ENCODE measurements at regions not wholly inside any gene's neighbourhood (a gene's known extent, or its start where the extent isn't known, plus 50 kb on each side); places are given as distances from the start of the nearest gene placed in this dataset.
"Not testable (repeated sequence)": the region's sequence is repeated elsewhere in the genome, so short reads cannot be mapped to it uniquely, and the experiment has no call there.

- DNase-seq, result no peak
Measured at GRCh38 chr5:14054111-14054854, 88.9 kb upstream of the TRIO start.

DNA sequence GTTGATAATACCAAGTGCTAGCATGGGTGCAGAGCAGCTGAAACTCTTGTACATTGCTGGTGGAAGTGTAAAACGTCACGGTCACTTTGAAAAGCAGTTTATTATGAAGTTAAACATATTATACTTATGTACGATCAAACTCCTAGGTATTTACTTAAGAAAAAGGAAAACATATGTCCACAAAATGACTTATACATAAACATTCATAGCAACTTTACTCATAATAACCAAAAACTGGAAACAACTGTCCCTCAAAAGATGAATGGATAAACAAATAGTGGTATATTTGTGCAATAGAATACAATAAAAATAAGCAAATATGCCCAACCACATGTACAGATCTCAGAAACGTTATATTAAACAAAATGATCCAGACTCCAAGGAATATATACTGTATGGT lies 92.3 kb upstream of the TRIO start:
- DNase-seq, result no peak

DNA sequence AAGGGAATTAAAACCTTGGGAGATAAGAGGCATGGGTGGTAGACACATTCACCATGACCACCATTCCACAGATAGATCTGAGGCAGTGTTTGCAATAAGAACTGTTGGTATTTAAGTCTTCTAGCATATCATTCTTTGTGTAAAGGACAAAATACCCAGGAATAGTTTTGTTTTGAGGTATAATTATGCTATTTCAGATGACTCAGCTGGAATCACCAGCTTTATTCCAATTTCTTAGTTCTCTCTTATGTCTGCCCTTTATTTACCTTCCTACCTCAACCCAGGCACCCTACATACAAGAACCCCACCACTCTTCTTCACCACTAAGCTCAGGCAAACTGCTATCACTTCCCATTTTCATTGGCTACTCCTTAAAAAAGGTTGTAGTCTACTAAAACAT lies 94.7 kb upstream of the TRIO start:
- DNase-seq, result no peak

GRCh38 chr5:14041528-14042192 lies 97.2 kb upstream of the DNAH5 start:
- no peak for DNase-seq

GRCh38 chr5:14040542-14040941 lies 96.1 kb upstream of the DNAH5 start:
- no peak for DNase-seq

- no peak for DNase-seq
Measured at GRCh38 chr5:14039576-14039975, 95.1 kb upstream of the DNAH5 start.

DNA sequence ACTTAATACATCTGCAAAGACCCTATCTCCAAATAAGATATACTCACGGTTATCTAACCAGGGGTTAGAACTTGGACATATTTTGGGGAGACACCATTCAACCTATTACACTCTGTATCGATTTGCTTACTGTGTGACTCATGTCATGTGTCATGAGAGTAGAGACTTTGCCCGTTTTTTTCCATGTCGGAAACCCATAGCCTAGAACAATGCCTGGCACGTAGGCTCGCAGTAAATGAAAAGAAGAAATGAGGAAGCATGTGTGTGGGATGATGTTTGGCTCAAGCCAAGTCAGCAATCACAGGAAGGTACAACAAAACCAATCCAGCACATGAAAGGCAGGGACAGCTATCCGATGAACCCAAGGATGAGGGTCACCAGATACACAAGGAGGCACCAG lies 94.6 kb upstream of the DNAH5 start:
- no peak for DNase-seq

DNA sequence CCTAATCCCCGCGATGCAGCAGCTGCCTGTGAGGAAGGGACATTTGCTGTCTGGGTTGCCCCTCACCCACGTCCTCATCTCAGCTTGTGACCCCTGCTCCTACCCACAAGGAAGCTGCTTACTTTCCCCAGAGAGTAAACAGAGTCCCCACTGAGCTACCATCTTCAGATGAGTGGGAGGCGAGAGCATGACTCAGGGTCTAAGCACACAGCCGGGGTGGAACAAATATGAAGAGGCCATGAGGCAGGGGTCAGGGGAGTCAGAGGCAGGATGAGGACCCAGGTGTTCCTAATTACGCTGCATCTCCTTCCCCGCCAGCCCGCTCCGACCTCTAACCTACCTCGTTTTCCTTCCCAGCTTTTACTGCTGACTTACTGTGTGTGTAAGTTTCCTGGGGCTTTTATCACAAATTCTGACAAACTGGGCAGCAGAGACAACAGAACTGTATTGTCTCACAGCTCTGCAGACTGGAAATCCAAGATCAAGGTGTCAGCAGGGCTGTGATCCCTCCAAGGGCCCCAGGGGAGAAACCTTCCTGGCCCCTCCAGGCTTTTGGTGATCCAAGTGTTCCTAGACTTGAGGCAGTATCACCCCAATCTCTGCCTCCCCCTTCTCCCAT lies 94.0 kb upstream of the DNAH5 start:
- no peak for DNase-seq

GRCh38 chr5:14036947-14037346 lies 92.5 kb upstream of the DNAH5 start:
- no peak for DNase-seq

DNA sequence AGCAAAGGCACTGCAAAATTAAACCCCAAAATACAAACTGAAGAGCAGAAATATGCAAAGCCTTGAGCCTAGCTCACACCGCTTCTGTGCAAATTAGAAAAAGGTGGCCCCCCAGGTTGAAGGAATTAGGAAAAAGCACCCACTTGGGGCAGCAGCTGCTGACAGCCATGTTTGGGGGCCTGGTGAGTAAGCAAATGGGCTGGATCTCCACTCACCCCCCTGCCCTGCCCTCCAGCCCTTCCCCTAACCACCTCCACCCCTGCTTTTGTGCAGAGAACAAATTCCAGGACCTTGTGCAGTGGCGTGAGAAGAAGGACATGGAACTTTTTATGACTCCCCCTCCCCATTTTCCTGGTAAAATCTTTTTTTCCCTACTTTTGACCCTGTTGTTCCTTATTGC lies 92.0 kb upstream of the DNAH5 start:
- DNase-seq, result no peak

GRCh38 chr5:14035859-14036503 lies 91.5 kb upstream of the DNAH5 start:
- DNase-seq, result no peak

DNA sequence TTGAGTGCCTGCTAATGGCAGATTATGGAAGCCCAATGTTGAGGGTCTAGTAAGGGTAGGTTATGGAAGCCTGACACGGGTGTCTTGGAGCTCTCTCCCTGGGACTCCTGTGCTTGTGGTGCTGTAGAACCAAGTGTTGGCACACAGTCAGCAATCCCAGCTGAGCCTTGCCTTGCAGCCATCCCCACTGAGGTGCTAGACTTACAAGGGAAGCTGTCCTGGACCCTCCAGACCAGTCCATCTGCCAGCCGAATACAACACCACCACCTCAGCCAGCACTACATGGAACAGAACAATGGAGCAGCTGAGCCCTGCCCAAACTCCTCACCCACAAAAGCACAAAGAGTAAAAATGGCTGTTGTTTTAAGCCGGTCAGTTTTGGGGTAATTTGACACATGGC lies 90.5 kb upstream of the DNAH5 start:
- DNase-seq, result no peak

DNA sequence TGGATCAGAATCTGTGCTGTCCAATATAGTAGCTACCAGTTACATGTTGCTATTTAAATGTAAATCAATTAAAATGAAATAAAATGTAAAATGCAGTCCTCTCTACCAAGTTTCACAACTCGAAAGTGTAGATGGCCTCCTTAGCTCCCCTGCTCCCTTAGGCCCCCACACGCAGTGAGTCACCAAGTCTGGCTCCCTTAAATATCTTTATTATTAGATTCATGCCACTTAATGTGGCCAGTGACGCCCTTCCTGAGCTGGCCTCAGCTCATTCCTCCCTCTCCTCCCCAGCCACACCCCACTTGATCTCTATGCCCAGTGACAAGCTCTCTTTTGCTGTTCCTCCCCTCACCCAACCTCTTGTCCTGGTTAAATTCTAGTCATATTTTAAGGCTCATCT lies 88.4 kb upstream of the DNAH5 start:
- no peak for DNase-seq

DNA sequence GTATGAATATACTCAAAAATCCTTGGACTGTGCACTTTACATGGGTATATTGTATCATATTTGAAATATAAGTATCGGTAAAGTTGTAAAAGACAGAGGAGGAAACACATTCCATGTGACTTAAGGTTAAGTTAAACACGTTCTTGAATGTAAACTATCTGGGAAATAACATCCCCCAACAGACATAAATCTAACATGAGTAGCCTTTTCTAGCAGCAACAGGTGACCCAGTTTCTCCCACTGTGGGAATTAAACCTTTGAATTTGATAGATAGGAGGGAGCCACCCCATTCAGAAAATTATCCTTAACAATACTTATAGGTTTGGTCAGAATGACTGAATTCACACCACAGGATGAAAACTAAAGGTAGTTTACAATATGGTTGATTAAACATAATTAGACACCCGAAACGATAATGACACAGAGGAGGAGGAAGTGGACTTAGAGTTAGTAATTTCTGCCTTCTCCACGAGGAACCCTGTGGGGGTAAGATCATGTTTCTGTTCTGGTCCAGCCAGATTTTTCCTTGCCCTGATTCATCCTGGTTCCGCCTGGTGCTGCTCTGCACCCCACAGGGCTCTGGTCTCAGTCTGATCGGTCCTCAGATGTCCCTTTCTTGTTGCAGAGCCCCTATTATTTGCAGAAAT lies 84.6 kb upstream of the DNAH5 start:
- DNase-seq, result no peak

DNA sequence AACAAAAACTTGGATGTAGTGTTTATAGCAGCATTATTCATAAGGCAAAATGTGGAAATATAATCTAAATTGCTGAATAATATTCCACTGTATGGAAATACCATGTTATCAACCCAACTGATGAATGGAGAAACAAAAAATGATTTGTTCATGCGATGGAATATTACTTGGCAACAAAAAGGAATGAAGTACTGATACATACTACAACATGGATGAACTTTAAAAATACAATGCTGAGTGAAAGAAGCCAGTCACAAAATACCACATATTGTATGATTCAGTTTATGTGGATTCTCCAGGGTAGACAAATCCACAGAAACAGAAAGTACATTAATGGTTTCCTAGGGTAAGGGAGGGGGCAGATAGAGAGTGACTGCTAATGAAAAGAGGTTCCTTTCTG lies 83.7 kb upstream of the DNAH5 start:
- no peak for DNase-seq

DNA sequence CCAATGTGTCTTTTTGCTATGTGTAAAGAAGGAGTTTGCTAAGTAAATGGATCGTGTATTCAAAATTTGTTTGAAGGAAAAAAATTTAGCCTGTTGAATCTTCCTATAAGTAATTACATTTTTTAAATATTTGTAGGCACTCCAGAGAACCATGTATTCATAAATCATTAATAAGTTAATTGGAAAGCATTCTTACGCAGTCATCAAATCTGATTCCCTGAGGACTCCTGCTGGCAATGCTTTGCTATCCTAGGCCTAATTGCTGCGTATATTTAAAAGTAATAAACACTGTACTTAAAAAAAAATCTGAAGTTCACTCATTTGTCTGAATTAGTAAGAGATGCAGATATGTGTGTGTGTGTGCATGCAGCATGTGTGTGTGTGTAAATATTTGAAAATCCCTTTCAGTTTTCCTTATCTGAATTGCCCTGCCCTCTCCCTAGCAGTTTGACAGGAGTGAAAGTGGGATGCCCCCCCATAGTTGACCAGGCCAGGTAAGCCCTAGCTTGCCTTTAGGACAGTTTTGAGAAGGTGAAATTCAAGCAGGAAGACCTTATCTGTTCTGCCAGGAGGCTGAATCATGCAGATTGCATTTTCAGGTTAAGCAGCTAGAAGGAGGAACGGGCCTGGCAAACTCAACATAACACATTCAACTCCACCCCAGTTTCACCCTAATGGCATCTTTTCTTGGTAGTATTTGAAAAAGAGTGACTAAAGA lies 81.2 kb upstream of the DNAH5 start:
- no peak for DNase-seq

GRCh38 chr5:14022971-14023370 lies 78.5 kb upstream of the DNAH5 start:
- no peak for DNase-seq

GRCh38 chr5:14020944-14021343 lies 76.5 kb upstream of the DNAH5 start:
- not testable (repeated sequence) for DNase-seq

- DNase-seq, result no peak
Measured at GRCh38 chr5:14019768-14020290, 75.3 kb upstream of the DNAH5 start.

GRCh38 chr5:14017904-14018303 lies 73.4 kb upstream of the DNAH5 start:
- DNase-seq, result no peak

DNA sequence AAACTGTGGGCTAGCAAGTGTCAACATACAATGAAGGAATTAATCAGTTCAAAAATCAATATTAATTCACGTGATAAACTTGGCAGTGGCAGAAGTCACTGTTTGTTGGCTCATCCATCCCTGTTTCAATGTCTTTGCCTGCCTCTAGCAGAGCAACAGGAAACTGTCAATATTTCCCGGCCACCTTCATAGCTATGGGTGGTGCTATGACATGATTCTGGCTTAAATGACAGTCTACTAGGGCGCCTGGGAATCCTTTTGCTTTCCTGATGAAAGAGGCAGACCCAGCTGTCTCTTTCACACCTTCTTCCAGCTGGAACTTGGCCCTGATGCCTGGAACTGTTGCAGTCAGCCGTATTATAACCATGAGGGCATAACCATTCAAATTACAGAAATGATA lies 72.1 kb upstream of the DNAH5 start:
- DNase-seq, result no peak

Measured in CD4-positive, alpha-beta T cell treated with Interferon alpha-2 for 1 hour (primary cell).